Suprapubic skin (tissue), 4 donors: ENCODE measurements at regions not wholly inside any gene's neighbourhood (a gene's known extent, or its start where the extent isn't known, plus 50 kb on each side); places are given as distances from the start of the nearest gene placed in this dataset.

Experiments used
- DNase-seq, 2 donors: peaks; one replicate each; pipeline ENCODE4 v3.0.0-alpha.2; 2019; ENCODE audit warnings: low spot score in 2 of 2
- H3K27ac ChIP-seq: fragments of 200-600 bp; sonication (generic); one replicate; pipeline ENCODE4 v1.5.1; 2019
- H3K27me3 ChIP-seq: fragments of 200-600 bp; sonication (generic); one replicate; pipeline ENCODE4 v1.5.1; 2019
- H3K36me3 ChIP-seq: fragments of 200-600 bp; sonication (generic); one replicate; pipeline ENCODE4 v1.5.1; 2019
- H3K4me1 ChIP-seq: fragments of 200-600 bp; sonication (generic); one replicate; pipeline ENCODE4 v1.5.1; 2019
- H3K4me3 ChIP-seq: fragments of 200-600 bp; sonication (generic); one replicate; pipeline ENCODE4 v1.5.1; 2019; ENCODE audit warnings: mild to moderate bottlenecking
- H3K9me3 ChIP-seq: fragments of 200-600 bp; sonication (generic); one replicate; pipeline ENCODE4 v1.5.1; 2019
- EP300 ChIP-seq: sonication (generic); formaldehyde crosslinking; IDR thresholded peaks from one replicate; pipeline ENCODE4 v1.6.1; 2017; ENCODE audit warnings: antibody characterized with exemption
- POLR2A ChIP-seq, 2 donors: fragments of 450-650 bp; IDR thresholded peaks; one replicate each; pipeline ENCODE4 v1.6.1; 2017; ENCODE audit warnings: antibody characterized with exemption in 2 of 2, mild to moderate bottlenecking in 2 of 2, moderate library complexity in 2 of 2
- POLR2AphosphoS5 ChIP-seq, 3 donors: sonication (generic); formaldehyde crosslinking; IDR thresholded peaks; one replicate each; pipeline ENCODE4 v1.6.1; 2017; ENCODE audit warnings: antibody characterized with exemption in 3 of 3
- WGBS: methylation state at CpG from one replicate; pipeline ENCODE4 v1.1.5; 2018; 5-methylcytosine and 5-hydroxymethylcytosine counted together
- TF ChIP-seq, protein P1 (sequence below), 2 donors: fragments of 200-600 bp in 1 of 2; fragments of 450-650 bp in 1 of 2; sonication (generic) in 1 of 2; IDR thresholded peaks; one replicate each; pipeline ENCODE4 v1.5.1; 2016 to 2019; ENCODE audit warnings: antibody characterized with exemption in 2 of 2, mild to moderate bottlenecking in 1 of 2, moderate library complexity in 1 of 2

DNA sequence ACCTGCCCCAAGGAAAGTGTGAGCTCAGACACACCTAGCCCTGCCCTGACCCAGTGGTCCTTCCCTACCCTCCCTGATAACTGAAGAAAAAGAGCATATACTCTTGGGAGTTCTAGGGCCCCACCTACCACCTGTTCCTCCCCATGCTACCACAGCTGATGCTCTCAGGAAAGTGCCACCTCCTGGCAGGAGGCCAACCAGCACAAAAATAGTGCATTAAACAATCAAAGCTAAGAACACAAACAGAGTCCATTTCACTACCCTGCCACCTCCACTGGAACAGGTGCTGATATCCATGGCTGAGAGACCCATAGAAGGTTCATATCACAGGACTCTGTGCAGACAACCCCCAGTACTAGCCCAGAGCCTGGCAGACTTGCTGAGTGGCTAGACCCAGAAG lies 288.6 kb upstream of the PHF14 start:
- H3K4me1 ChIP-seq, result no peaks in the 10 kb centered on the region
- DNase-seq, result no peak
- H3K27ac ChIP-seq, result no peak overlapping the region
- H3K4me3 ChIP-seq, result no peak overlapping the region
- no peaks in the 10 kb centered on the region for H3K36me3 ChIP-seq
- TF ChIP-seq, protein P1, sequence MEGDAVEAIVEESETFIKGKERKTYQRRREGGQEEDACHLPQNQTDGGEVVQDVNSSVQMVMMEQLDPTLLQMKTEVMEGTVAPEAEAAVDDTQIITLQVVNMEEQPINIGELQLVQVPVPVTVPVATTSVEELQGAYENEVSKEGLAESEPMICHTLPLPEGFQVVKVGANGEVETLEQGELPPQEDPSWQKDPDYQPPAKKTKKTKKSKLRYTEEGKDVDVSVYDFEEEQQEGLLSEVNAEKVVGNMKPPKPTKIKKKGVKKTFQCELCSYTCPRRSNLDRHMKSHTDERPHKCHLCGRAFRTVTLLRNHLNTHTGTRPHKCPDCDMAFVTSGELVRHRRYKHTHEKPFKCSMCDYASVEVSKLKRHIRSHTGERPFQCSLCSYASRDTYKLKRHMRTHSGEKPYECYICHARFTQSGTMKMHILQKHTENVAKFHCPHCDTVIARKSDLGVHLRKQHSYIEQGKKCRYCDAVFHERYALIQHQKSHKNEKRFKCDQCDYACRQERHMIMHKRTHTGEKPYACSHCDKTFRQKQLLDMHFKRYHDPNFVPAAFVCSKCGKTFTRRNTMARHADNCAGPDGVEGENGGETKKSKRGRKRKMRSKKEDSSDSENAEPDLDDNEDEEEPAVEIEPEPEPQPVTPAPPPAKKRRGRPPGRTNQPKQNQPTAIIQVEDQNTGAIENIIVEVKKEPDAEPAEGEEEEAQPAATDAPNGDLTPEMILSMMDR (IDR thresholded peaks at IDR 0.05), result no peak
- TF ChIP-seq EP300 (no peak), POLR2A (IDR thresholded peaks at IDR 0.05) (no peak), POLR2AphosphoS5 (IDR thresholded peaks at IDR 0.05) (no peak)
- no peaks in the 10 kb centered on the region for H3K27me3 ChIP-seq
- H3K9me3 ChIP-seq, result no peaks in the 10 kb centered on the region

DNA sequence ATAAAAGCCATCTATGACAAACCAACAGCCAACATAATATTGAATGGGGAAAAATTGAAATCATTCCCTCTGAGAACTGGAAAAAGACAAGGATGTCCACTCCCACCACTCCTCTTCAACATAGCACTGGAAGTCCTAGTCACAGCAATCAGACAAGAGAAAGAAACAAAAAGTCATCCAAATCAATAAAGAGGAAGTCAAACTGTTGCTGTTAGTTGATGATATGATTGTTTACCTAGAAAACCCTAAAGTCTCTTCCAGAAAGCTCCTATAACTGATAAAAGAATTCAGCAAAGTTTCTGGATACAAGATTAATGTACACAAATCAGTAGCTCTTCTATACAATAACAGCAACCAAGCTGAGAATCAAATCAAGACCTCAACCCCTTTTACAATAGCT lies 285.1 kb upstream of the PHF14 start:
- no peak overlapping the region for H3K4me3 ChIP-seq
- H3K4me1 ChIP-seq, result no peaks in the 10 kb centered on the region
- TF ChIP-seq POLR2A (IDR thresholded peaks at IDR 0.05) (no peak), EP300 (no peak), POLR2AphosphoS5 (IDR thresholded peaks at IDR 0.05) (no peak)
- TF ChIP-seq, protein P1 (IDR thresholded peaks at IDR 0.05), result no peak
- H3K27ac ChIP-seq, result no peak overlapping the region
- no peaks in the 10 kb centered on the region for H3K27me3 ChIP-seq
- no peaks in the 10 kb centered on the region for H3K36me3 ChIP-seq
- no peak for DNase-seq
- H3K9me3 ChIP-seq, result no peaks in the 10 kb centered on the region

DNA sequence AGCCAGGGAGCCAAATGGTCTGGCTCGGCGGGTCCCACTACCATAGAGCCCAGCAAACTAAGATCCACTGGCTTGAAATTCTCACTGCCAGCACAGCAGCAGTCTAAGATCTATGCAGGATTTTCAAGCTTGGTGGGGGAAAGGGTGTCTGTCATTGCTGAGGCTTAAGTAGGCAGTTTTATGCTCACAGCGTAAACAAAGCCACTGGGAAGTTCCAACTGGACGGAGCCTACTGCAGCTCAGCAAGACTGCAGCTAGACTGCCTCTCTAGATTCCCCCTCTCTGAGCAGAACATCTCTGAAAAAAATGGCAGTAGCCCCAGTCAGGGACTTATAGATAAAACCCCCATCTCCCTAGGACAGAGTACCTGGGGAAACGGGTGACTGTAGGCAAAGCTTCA lies 277.6 kb upstream of the PHF14 start:
- TF ChIP-seq EP300 (no peak), POLR2A (IDR thresholded peaks at IDR 0.05) (no peak), POLR2AphosphoS5 (IDR thresholded peaks at IDR 0.05) (no peak)
- TF ChIP-seq, protein P1 (IDR thresholded peaks at IDR 0.05), result no peak
- H3K36me3 ChIP-seq, result no peaks in the 10 kb centered on the region
- no peaks in the 10 kb centered on the region for H3K4me1 ChIP-seq
- no peak overlapping the region for H3K27ac ChIP-seq
- H3K4me3 ChIP-seq, result no peak overlapping the region
- H3K27me3 ChIP-seq, result no peaks in the 10 kb centered on the region
- DNase-seq, result no peak
- no peaks in the 10 kb centered on the region for H3K9me3 ChIP-seq
- 81% methylated on average over 3 of the region's 5 CpGs for WGBS

DNA sequence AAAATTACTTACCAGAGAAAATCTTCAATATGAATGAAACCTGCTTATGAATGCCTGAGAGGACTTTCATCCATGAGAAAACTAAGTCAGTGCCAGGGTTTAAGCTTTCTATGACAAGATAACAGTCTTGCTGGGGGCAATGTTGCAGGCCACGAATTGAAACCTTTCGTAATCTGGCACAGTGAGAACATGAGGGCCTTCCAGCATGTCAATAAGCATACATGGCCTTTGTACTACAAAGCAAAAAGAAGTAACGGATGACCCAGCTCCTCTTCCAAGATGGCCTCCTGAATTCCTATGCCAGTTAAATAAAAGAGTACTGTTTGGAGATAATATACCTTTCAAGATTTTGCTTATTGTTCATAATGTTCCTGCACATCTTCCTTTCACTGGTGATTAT lies 270.6 kb upstream of the PHF14 start:
- Histone ChIP-seq H3K36me3 (no peaks in the 10 kb centered on the region), H3K27ac (no peak overlapping the region), H3K9me3 (no peaks in the 10 kb centered on the region), H3K27me3 (no peaks in the 10 kb centered on the region), H3K4me1 (no peaks in the 10 kb centered on the region), H3K4me3 (no peak overlapping the region)
- TF ChIP-seq EP300 (no peak), POLR2A (IDR thresholded peaks at IDR 0.05) (no peak), POLR2AphosphoS5 (IDR thresholded peaks at IDR 0.05) (no peak)
- TF ChIP-seq, protein P1 (IDR thresholded peaks at IDR 0.05), result no peak
- WGBS, result 61% methylated on average over 3 of the region's 3 CpGs
- no peak for DNase-seq

DNA sequence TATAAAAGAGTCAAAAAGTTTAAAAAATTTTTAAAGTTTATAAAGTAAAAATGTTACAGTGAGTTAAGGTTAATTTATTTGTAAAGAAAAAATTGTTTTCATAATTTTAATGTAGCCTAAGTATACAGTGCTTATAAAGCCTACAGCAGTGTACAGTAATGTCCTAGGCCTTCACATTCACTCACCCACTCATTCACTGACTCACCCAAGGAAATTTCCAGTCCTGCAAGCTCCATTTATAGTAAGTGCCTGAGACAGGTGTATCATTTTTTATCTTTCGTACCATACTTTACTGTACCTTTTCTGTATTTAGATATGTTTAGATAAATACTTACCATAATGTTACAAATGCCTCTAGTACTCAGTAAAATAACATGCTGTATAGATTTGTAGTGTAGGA lies 269.7 kb upstream of the PHF14 start:
- no peak overlapping the region for H3K27ac ChIP-seq
- H3K27me3 ChIP-seq, result no peaks in the 10 kb centered on the region
- 89% methylated on average over 1 of the region's 1 CpG for WGBS
- DNase-seq, result no peak
- TF ChIP-seq EP300 (no peak), POLR2AphosphoS5 (IDR thresholded peaks at IDR 0.05) (no peak), POLR2A (IDR thresholded peaks at IDR 0.05) (no peak)
- TF ChIP-seq, protein P1 (IDR thresholded peaks at IDR 0.05), result no peak
- no peaks in the 10 kb centered on the region for H3K4me1 ChIP-seq
- no peak overlapping the region for H3K4me3 ChIP-seq
- H3K9me3 ChIP-seq, result no peaks in the 10 kb centered on the region
- H3K36me3 ChIP-seq, result no peaks in the 10 kb centered on the region
